SKM-1 treated with dmso at 0.1 percent for 144 hours (cell line): ENCODE measurements at regions not wholly inside any gene's neighbourhood (a gene's known extent, or its start where the extent isn't known, plus 50 kb on each side); places are given as distances from the start of the nearest gene placed in this dataset.

Experiments used
- DNase-seq: peaks from one replicate; lab custom pipeline; 2025; ENCODE audit not compliant: unreplicated experiment; lab: John Stamatoyannopoulos, UW

- DNase-seq, result no peak
These were observed 439.6 kb downstream of the CDH8 start for GRCh38 chr16:61596655-61597054.

- no peak for DNase-seq
These were observed 440.6 kb downstream of the CDH8 start for GRCh38 chr16:61595605-61596004.

- no peak for DNase-seq
These were observed 445.7 kb downstream of the CDH8 start for GRCh38 chr16:61590577-61590976.

GRCh38 chr16:61587526-61587925 lies 448.7 kb downstream of the CDH8 start:
- no peak for DNase-seq

- no peak for DNase-seq
These were observed 454.7 kb downstream of the CDH8 start for GRCh38 chr16:61581417-61582046.

GRCh38 chr16:61580579-61580978 lies 455.7 kb downstream of the CDH8 start:
- no peak for DNase-seq

- DNase-seq, result no peak
These were observed 457.0 kb downstream of the CDH8 start for GRCh38 chr16:61579195-61579594.

- no peak for DNase-seq
These were observed 459.8 kb downstream of the CDH8 start for GRCh38 chr16:61576476-61576875.

- DNase-seq, result no peak
These were observed 460.6 kb downstream of the CDH8 start for GRCh38 chr16:61575617-61576016.

- DNase-seq, result no peak
These were observed 467.2 kb downstream of the CDH8 start for GRCh38 chr16:61569028-61569427.

- no peak for DNase-seq
These were observed 471.5 kb downstream of the CDH8 start for GRCh38 chr16:61564716-61565115.

GRCh38 chr16:61555718-61556441 lies 480.4 kb downstream of the CDH8 start:
- DNase-seq, result no peak

- no peak for DNase-seq
These were observed 486.9 kb downstream of the CDH8 start for GRCh38 chr16:61549327-61549726.

GRCh38 chr16:61547626-61548025 lies 488.6 kb downstream of the CDH8 start:
- DNase-seq, result no peak

GRCh38 chr16:61544165-61544564 lies 492.1 kb downstream of the CDH8 start:
- no peak for DNase-seq

GRCh38 chr16:61540216-61540615 lies 496.0 kb downstream of the CDH8 start:
- DNase-seq, result no peak

GRCh38 chr16:61530697-61531096 lies 505.5 kb downstream of the CDH8 start:
- no peak for DNase-seq

GRCh38 chr16:61500851-61501250 lies 535.4 kb downstream of the CDH8 start:
- no peak for DNase-seq

- DNase-seq, result no peak
These were observed 556.0 kb downstream of the CDH8 start for GRCh38 chr16:61480250-61480649.

- no peak for DNase-seq
These were observed 564.5 kb downstream of the CDH8 start for GRCh38 chr16:61471737-61472136.

GRCh38 chr16:61471023-61471422 lies 565.2 kb downstream of the CDH8 start:
- no peak for DNase-seq

GRCh38 chr16:61465285-61465684 lies 571.0 kb downstream of the CDH8 start:
- DNase-seq, result no peak

- DNase-seq, result no peak
These were observed 576.2 kb downstream of the CDH8 start for GRCh38 chr16:61460020-61460419.
